NCI-H1105 treated with DMSO at 0.1 percent for 48 hours (cell line): ENCODE measurements at regions not wholly inside any gene's neighbourhood (a gene's known extent, or its start where the extent isn't known, plus 50 kb on each side); places are given as distances from the start of the nearest gene placed in this dataset.

ENCODE experiments used
- DNase-seq: peaks from one replicate; lab custom pipeline; 2025; lab: John Stamatoyannopoulos, UW

DNA sequence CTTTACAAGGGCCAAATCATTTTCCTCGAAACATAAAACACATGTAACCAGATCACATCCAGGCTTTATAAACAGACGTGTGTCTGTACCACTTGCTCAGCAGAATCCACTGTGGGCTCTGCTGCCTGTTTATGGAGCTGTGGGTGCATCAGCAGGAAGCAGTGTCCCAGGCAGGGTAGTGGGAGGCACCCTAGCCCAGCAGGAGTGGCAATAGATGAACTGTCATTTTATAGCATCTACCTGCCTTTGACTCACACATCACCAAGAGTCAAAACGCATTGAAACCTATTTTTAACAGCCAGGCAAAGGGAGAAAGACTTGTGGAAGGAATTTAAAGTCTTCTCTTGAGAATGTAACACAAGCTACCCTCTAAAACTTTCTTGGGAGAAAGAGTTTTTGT lies 169.1 kb upstream of the TENM3 start:
- DNase-seq = no peak

DNA sequence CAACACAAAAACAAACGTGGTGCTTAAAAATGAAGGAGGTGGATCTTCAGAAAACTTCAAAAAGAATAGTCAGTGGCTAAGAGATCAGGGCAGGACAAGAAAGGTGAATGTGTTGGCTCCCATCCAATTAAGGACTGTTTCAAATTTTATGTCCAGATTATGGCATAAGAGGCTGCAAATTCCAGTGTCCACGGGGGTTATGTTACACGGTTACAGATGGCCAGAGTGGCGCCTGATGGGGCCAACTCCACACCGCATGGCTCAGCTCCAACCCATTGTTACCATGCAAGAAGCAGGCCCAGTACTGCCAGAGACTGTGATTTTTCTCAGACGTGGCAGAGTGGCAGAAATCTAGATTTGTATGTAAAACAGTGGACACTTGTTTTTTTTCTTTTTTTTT lies 168.4 kb upstream of the TENM3 start:
- DNase-seq = no peak

DNA sequence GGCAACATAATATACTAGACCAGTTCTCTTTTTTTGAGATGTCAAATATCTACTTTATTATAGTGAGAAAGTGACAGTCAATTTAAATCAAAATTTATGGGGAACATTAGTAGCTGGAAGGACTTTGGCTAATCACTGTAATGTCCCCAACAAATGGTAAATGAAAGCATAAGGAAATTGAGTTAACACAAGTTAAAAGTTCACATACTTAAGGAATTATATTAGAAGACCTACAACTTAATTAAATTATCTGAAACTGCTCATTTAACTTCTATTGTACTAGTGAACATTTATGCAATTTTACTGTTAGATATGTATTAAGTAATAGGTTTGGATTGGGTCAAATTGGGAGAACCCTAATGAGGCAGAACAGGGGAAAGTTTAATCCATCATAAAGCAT lies 160.3 kb upstream of the TENM3 start:
- DNase-seq = no peak

DNA sequence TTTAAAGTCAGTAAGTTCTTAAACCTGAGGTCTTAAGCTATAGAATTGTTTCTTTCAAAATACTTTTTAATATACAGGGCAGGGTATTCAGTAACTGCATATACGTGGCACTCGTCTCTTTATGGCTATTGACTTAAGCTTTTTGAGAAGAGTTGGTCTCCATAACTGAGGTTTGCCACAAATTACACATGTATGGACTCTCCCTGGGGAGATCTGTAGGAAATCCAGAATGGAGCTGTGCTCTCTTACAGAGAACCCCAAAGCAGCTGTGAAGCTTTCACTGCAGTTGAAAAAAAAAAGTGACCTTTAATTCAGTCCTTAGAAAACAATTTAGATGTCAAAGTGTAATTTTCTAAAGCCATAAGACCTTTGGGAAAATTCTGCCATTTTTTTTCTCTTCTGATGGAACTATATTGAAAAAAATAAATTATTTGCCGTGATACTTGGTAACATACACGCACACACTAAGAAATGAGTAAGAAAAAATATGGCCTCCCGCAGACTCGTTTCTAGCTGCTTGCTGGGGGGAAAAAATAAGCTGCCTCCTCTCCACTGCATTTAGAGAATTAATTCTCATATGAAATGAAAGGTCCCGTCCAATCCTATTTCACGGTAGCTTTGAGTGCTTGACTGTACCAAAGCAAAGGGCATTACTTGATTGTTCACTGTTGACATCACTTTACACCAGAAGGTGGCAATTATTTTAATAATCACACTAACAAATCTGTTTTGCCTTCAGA lies 159.4 kb upstream of the TENM3 start:
- no peak for DNase-seq

- no peak for DNase-seq
These were observed 158.1 kb upstream of the TENM3 start for GRCh38 chr4:182085051-182085480.

DNA sequence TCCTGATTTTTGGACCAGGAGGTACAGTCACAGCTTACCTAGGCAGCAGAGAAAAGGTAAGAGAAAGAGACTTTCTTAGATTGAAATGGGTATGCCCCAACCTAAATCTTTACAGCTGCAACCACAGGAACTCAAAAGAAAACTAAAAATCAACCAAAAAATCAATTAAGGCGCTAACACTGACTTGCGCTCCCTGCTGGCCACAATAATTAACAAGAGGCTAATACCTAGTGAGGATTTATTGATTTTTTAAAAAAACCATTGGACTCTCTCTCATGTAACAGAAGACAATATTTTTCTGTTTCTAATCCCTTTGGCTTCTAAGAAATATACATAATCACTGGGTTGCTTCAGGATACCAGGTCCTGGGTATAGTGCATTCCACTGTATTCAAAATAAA lies 153.9 kb upstream of the TENM3 start:
- DNase-seq = no peak

- no peak for DNase-seq
These were observed 153.0 kb upstream of the TENM3 start for GRCh38 chr4:182090186-182090585.

DNA sequence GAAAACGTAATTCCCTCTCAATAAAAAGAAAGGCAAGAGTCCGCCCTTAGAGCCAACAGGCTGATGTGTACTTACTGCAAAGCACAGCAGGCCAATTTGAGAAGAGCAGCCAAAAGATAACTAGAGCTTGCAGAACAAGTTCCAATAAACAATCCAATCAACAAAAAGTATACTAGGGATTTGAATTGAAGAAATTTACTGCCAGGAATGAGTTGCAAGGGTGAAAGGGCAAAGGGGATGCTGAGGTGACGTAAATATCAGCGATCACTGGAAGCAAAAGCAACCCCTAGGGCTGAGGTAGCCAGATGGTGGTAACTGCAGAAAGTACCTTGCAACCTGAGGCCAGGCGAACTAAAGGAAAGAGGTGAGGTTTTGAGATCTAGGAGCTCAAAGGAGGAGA lies 152.1 kb upstream of the TENM3 start:
- no peak for DNase-seq

- DNase-seq = no peak
These were observed 149.8 kb upstream of the TENM3 start for GRCh38 chr4:182093431-182093831.

- no peak for DNase-seq
These were observed 149.3 kb upstream of the TENM3 start for GRCh38 chr4:182093935-182094334.

DNA sequence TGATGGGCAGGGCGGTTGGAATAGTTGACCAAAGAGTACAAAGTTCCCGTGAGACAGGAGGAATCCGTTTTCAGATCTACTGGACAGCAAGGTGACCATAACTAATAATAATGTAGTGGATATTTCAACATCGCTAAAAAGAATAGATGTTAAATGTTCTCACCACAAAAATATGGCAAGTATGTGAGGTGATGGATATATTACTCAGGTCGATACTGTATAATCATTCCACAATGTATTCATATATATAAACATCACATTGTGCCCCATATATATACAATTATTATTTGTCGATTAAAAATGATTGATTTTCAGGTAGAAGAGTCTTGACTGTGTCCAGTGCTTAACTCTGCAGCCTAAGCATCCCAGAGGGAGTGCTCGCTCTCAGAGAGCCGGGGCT lies 141.6 kb upstream of the TENM3 start:
- DNase-seq = no peak

GRCh38 chr4:182102576-182102975 lies 140.6 kb upstream of the TENM3 start:
- DNase-seq = no peak

DNA sequence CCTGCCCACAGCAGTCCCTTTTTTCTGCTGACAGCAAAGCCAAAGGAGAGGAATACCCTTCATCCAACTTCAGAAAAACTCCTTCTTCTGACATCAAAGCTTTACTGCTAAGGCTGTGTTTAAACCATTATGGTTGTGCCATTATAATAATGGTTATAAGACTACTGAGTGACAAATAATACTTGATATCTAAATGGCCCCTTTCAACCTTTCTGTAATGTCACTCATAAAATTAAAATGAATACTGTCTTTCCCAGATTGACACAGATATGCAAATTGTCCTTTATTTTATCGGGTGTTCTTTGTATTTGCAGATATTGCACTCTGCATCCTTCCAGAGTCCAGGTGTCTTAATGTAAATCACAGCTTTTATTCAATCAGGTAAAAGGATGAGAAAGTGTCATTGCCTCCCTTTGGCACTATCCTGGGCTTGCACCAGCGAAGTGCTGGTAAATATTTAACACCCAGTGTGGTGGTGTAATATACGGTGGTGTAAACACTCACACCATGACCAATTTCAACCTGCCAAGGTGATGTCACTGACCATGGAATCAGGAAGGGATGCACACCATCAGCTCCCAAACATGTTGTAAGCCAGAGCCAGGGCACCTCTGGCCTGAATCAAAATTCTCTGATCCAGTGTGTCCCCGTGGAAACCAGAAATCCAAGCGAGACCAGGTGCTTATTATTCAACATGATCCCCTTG lies 139.4 kb upstream of the TENM3 start:
- DNase-seq = no peak

DNA sequence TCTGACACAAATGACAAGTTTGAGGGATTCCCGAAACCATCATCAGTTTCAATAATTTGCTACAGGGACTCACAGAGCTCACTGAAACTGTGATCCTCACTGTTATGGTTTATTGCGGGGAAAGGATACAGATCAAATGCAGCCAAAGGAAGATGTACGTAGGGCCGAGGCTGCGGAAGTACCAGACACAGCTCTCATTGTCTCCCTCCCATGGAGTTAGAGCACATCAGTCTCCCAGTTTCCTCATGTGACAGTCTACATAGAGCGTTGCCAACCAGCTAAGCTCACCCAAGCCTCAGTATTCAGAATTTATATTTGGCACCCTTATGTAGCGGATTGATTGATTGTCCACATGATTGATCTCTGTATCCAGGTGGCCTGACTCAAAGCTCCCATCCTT lies 137.8 kb upstream of the TENM3 start:
- DNase-seq = no peak

DNA sequence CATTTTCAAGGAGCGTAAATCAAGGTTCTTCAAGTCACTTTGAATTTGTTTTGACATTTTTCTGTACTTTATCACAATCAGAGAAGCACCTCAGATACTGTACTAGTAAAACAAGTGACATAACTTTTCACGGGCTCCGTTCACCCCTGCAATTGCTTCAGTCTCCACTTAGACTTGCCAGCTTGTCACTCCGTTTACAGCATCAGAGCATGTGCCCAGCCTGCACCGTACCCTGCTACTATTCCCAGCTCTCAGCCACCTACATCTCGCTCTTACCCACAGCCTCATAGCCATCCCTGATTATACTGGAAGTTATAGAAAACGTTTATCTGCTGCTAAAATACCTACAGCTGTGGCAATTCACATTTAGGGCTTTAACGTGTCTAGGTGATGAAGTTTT lies 135.3 kb upstream of the TENM3 start:
- no peak for DNase-seq

DNA sequence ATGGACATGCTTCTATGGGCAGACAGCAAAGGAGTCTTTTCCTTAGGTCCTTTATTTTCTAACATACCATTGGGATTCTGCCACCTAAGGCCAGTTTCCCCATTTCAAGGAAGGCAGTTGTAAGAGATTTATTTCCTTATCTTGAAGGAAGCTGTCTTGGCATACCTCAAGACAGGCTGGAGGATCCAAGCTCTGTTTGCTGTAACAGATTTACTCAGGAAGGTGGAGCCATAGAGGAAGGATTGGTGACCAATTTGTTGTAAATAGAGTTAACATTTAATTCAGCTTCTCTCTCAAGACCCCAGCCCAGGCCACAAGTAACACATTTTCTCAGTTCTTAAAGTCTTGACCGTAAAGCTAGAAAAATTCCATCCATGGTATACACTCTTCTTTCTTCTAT lies 131.6 kb upstream of the TENM3 start:
- DNase-seq = no peak

DNA sequence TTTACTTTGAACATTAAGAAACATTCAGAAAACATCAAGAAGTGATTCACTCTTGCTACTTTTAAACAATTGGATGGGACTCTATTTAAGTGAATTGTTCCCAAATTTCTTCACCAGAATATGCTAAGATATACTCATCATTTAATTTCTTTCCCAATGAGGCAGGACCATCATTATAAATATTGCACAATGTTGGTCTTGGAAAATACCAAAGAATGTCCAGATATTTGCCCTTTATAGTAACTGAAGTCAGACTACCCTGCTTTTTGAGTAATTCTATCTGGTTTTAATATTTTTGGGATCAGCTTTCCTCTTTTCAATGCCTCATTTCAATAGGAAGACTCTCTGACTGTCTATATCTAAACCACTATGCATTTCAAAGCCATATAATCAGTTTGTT lies 129.4 kb upstream of the TENM3 start:
- DNase-seq = no peak

- no peak for DNase-seq
These were observed 118.8 kb upstream of the TENM3 start for GRCh38 chr4:182124359-182124758.

DNA sequence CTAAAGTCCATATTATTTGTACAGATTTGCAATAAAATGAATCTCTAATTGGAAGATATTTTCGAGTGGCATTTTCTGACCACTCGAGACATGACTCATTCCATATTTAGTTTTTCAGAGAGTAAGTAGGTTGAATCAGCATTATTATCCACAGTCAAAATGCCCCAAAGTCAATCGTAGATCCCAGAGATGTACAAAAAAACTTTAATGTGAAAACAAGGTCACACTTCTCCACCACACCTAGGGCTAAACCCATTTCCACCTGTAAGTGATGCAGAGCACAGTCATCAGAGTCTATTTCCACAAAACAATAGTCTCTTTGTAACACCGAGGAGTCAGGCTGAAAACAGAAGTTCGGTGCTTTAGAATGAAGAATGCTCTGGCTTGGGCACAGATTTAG lies 117.1 kb upstream of the TENM3 start:
- DNase-seq = no peak

GRCh38 chr4:182126603-182127002 lies 116.6 kb upstream of the TENM3 start:
- no peak for DNase-seq

DNA sequence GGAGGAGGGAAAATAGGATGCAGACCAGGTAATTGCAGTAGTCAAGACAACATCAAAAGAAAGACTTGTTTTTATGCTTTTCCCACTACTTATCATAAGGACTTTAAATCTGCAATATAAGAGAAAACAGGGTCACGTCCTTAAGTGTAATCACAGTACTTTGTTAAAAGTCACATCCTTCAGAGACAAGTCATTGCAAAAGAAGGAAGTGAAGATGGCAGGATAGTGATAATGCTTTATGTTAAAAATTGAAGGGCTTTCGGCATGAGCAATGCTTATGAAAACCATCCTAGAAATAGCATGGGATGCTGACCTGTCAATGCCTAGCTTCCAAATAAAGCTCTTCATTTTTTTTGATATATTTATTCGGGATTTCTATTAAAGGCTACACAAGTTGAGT lies 110.2 kb upstream of the TENM3 start:
- no peak for DNase-seq

DNA sequence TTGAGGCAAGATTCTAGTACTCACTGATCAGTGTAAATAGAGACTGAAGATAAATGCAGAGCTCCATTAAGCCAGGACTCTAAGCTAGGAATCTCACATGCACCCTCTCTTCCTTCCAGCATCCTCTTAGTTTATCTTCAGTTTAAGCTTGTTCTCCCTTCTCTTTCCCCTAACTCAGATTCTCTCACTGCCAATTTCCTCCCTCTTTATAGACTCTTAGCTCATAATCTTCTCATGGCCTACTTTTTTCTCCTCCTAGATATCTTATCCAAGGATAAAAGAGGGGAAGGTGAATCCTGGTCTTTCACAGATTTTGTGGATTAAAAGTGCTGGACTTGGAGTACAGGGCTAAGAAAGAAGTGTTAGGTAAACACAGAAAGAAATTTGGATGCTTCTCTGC lies 108.9 kb upstream of the TENM3 start:
- DNase-seq = no peak

DNA sequence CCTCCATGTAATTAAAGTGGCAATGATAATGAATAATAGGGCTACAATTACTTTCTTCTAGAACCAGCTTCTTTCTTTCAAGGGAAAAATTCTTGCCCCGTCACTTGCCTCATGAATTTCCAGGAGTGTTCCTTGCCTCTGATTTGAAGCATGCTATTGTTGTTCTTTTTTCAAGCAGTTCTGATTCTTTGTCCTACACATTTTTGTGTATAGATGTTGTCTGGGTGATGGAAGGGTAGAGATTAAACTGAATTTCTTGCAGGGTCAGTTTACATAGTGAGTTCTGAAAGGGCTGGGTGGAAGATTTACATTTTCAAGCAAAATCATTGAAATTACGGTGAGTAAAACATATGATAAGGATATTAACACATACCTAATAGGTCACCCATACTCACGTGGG lies 107.0 kb upstream of the TENM3 start:
- DNase-seq = no peak

GRCh38 chr4:182137343-182137742 lies 105.9 kb upstream of the TENM3 start:
- DNase-seq = no peak
